ENCODE measurements at regions not wholly inside any gene's neighbourhood (a gene's known extent, or its start where the extent isn't known, plus 50 kb on each side); places are given as distances from the start of the nearest gene placed in this dataset.
A peak's percentile ranks its signal among the peaks of the same experiment; 100 is the strongest.

DNA sequence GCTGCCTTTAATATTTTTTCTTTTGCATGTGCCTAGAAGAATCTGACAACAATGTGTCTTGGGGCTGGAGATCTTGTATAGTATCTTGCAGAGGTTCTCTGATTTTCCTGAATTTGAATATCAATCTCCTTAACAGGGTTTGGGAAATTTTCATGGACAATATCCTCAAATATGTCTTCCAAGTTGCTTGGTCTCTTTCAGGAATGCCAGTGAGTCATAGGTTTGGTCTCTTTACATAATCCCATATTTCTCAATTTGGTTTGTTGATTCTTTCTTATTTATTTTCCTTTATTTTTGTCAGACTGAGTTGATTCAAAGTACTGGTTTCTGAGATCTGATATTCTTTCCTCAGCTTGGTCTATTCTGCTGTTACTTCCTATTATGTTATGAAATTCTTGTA, 208.7 kb upstream of the GLI3 start:
- no peak for DNase-seq (ENCODE audit: low read depth)

DNA sequence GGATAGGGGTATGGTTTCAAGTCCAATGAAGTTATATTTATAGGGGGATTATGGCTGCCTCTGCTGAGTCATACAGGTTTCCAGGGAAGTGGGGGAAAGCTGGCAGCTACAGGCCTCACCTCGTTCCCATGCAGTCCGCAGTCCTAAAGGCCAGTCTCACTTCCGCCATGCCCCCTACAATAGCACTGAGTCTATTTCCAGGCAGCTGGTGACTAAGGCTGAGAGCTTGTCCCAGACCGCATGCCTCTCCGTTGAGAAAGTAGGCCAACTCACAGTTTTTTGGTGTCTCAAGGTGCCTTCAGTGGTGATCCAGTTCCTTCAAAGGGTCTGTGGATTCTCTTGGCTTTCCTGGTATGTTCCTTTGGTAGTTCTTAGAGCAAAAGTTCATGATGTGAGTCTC, 203.9 kb upstream of the GLI3 start:
- no peak for DNase-seq (ENCODE audit: low read depth)

DNA sequence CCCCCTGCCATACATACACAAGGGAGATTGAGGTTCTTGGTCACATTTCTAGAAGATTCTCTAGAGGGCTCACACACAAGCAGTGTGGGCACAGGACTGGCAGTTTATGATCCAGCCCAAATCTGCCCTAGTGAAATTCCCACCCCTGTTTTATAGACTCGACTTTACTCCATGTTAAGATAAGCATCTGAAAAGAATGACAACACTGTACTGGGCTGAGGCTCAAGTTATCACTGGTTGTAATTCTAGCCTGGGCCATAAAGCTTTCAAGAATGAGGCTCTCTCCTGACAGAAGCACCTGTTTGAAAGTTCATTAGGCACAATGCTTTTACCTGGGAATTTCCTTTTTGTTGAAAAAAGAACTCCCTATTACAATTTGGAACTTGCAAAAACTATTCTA, 195.6 kb upstream of the GLI3 start:
- DNase-seq (ENCODE audit: low read depth) = no peak

DNA sequence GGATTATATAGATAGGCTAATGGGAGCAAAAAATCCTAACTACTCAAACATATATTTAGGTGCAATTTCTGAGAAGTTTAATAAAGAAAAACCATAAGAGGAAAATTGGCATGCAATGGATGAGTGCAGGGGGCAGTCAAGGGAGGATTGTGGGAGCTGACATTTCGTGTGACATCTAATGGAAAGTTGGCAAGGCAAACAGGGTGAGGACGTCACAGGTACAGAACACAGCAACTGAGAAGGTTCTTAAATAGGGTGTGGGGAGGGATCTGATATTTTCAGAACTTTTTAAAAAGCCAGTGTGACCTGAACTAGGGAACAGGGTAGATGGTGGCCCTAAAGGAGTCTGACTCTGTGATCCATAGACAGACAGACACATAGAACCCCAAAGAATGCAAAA, 194.9 kb upstream of the GLI3 start:
- DNase-seq (ENCODE audit: low read depth) = no peak

DNA sequence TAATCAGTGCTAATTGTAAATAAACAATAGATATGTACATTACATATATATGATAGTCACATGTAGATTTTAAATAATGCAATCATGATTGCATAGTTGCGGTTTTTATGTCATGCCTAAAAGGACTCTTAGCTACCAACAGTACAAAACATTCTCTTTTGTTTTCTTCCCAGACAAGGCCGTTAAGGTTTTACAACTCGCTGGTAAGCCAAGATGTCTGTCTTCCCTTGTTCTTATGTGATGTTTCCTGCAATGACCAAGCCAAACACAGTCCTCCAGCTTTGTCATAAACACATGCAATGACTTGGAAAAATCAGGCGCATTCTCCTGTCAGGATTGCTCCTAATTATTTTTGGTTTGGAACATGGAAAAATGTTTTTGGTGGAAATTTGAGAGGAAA, 192.3 kb upstream of the GLI3 start:
- no peak for DNase-seq (ENCODE audit: low read depth)

DNA sequence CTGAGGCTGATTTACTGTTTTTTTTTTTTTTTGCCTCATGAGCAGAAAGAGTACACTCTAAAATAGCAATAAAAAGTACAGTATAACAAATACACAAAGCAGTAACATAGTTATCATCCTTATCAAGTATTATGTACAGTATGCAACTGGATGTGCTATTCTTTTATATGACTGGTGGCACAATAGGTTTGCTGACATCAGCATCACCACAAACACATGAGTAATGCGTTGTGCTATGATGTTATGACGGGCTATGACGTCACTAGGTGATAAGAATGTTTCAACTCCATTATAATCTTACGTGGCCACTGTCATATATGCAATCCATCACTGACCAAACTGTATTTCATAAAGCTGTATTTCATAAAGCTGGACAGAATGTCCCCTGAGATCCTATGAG, 189.2 kb upstream of the GLI3 start:
- DNase-seq (ENCODE audit: low read depth) = no peak

DNA sequence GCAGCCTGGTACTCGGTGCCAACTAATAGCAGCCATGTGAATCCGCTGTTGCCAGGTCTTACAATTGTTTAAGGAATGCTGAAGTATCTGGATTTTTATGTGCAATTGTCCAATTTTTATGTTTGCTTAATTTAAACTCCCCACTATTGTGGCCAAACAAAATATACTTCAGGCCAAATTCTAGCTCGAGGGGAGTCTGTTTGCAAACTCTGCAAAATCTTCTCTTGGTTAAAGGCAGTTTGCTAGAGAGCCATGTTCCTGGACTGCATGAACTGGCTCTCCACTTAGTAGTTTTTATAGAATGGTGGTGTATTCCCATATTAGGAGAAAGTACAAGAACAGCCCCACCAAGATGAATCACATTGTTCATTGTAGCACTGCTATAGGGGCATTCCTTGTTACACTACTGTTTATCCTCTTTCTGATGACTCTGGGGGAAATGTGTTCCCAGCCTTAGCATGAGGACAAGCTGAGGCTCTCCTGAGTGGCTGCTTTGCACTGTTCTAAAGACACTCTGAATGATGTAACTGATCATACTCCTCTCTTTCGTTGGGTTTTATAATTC, 178.0 kb upstream of the GLI3 start:
- no peak for DNase-seq (ENCODE audit: low read depth)

DNA sequence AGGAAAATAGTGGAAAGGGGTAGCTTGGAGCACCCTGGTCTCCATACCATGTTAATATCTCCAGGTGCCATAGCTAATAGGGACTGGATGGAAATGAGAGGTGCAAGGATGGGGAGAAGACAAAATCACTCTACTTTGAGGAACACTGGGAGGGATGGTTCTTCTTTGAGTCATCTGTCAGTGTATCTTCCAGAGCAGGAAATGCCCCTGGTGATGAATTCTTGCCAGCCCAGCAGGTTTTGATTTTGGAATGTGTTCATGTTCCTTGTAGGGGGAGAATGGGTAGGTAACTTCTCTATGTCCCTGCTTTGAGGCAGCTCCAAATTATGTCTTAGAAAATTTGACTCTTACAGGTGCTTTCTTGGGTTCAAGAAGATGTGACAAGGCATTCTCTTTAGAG, 177.0 kb upstream of the GLI3 start:
- no peak for DNase-seq (ENCODE audit: low read depth)

DNA sequence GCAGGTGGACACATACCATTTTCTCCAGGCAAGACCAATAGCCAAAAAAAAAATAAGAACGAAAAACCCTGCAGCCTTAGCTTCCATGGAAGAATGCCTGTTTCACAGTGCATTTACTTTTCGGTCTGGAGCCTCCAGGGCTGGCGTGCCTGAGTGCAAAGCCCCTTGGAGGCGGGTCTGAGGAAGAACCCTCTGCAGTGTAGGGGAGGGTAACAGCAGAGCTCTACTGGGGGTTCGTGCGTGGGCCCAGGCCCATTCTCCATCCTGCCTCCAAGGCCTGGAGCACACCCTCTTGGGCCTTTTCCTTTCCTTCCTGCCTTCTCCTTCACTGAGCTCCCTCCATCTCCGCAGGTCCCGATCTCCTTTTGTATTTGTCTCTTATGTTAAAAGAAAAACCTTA, 172.3 kb upstream of the GLI3 start:
- no peak for DNase-seq (ENCODE audit: low read depth)

DNA sequence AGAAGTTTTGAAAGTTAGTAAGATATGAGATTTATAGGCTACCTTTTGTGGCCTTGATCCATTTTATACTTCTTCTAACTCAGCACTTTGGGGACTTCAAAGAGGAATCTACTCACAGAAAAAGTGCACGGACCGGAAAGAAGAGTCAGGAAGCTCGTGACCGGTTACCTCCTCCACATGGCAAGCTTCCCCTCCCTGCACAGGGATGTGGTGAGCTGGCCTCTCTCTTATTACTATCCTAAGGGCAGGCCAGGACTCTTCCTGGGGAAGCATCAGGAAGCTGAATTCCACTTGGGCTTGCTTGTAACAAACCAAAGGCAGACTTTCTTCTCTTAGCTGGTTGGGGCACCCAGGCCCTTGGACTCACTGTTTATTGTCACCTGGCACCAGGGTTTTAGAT, 170.8 kb upstream of the GLI3 start:
- DNase-seq (ENCODE audit: low read depth) = no peak

DNA sequence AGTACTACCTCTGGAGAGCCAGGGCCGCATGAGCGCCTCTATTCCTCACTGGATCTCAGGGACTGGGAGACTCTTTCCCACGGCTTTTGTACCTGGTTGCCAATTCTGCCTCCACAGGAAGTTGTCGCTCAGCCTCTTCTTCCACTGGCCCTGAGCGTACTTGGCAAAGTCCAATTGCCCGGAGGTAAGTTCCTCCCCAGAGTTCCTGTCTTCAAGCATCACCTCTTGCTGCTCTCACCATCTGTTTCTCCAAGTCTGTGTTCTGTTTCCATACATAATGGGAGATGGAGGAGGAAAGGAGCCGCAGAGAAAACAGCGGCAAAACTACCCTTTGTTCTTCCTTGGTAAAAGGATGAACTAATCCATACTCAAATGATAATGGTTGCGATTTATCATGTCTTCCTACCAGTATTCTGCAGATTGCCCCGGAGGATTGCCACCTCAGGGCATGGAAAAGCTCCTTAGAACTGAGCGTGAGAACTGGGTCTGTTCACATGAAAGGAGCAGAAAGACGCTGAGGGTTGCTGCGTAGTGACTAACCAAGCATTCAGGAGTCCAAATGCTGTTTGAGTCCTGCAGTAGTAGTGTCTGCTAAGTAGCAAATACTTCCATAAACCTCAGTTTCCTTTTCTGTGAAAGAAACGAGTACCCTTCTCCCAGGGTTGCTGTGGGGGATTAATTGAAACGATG, 170.2 kb upstream of the GLI3 start:
- no peak for DNase-seq (ENCODE audit: low read depth)

DNA sequence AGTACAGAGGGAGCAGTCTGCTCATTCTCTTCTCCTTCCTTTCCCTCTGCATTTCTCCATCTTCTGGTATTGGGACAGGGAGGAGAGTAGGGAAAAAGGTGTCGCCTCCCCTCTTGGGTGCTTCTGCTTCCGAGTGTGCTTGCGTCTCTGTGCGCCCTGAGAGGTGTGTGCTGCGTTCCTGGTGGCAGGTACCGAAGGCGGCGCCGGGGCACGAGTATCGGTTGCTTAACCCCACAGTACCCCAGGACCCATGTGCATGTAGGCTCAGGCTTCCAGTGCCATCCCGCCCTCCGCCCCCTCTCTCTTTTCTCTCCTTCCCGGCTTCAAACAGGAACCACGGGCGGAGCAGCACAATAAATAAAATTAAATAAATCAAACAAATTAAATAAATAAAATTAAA, 169.3 kb upstream of the GLI3 start:
- DNase-seq (ENCODE audit: low read depth) = no peak

DNA sequence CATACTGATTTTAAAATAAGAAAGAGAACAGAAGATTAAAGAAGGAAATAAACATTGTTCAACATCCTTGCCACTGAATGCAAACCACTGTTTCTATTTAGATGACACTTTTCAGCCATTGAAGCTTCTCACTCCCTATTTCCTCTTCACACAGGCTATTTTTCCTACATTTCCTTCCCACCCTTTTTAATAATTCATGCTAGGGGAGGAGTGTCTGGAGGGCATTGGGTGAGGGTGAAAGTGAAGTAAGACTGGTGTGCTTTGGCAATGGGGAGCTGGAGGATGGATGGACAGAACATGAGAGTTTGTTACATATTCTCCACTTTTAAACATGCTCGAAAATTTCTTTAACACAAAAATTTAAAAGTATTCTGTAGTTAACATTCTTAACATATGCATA, 168.8 kb upstream of the GLI3 start:
- no peak for DNase-seq (ENCODE audit: low read depth)

DNA sequence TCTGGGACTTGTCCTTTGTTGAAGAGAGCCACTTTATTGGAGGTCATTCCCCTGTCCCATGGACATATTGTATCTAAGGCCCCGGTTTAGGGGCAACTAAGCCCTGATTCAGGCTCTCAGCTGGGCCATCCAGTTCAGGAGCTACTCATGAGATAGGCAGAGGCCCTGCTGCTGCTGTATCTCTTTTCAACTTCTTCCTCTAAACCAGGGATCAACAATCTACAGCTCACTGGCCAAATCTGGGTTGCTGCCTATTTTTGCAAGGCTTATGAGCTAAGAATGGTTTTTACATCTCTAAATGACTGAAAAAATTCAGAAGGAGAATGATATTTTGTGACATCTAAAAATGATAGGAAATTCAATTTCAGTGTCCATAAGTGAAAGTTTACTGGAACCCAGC, 166.8 kb upstream of the GLI3 start:
- no peak for DNase-seq (ENCODE audit: low read depth)

DNA sequence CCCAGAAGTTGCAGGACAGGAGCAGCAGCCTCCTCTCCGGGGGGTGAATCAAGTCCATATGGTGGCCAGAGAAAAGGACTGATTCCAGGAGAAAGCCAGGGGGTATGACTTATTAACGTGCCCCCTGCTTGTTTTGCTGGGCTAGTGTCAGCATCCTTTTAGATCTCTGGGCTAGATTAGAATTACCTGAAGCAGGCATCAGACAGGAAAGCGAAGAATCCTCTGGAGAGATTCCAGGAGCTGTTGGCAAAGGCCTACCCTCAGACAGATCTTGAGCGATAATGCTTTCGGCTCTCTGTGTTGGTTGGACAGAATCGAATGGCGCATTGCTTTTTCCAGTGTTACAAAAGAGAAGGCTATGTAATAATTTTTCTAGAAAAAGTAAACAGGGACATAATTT, 164.0 kb upstream of the GLI3 start:
- DNase-seq (ENCODE audit: low read depth) = no peak

DNA sequence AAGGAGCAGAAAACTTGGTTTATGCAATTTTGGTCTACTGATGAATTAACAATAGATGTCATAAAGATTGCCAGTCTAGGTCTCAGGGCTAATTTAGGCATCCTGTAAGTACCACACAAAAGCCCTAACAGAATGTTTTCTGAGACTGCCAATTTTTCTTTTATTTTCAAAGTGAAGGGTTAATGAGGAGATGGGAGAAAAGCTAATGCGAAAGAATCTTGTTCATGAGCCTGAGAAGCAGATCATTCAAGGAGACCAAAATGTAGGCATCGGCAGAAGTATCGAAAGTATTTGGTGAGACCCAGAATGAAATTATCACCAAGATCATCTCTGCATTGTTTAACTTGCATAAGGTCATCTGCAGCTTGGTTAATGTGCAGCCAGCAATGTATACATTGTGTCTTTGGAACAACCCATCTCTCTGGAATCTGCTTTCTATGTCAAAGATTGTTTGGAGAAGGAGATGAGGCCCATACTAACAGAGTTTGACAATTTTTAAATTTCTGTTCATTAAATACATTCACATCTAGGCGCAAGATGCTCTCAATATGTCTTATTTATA, 163.3 kb upstream of the GLI3 start:
- DNase-seq (ENCODE audit: low read depth) = no peak

DNA sequence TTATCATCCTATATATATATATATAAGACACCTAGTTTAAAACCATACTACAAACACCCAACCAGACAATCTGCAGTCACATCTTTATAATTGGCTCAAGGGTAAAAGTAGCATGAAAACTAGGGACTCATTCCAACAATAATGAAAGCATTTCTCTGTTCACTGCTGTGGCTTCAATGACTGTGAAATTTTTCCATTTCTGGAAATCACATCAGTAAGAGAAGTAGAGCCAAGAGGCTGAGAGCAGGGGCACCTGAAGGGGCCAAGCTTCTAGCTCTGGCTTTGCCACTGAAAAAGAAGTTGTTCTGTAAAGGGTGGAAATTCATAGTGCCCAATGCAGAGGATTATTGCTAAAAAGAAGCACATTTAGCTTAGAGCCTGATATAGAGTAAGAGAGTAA, 158.6 kb upstream of the GLI3 start:
- no peak for DNase-seq (ENCODE audit: low read depth)

DNA sequence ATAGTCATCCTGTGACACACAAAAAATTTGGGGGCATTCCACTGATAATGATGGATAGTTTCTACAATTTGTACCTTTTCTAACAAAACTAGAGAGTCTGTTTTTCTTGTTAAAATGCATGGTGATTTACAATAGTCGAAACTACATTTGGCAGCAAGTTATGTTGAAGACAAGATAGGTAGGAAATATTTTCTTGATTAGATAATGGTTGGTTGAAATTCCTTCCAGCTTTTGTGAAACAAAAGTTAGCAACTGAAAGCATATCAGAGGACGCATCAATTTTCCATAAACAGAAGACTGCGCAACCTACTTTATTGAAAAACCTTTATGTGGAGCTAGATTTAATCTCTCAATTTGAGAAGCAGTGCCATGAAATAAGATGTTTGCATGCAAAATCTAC, 155.8 kb upstream of the GLI3 start:
- DNase-seq (ENCODE audit: low read depth) = no peak

DNA sequence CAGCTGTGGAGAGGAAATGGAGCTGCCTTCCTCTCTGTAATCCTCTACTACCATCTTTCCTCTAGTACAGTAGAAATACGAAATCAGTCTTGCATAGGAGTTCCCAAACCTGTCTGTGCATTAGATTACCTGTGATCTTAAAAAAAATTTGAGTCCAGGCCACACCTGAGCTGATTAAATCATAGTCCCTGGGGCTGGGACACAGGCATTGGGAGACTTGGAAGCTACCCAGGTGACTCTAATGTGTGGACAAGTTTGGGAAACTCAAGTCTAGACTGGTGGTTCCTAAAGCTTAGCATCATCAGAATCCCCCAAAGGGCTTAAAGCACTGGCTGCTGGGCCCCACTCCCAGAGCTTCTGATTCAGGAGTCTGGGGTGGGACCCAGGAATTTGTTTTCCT, 152.7 kb upstream of the GLI3 start:
- DNase-seq (ENCODE audit: low read depth) = no peak

DNA sequence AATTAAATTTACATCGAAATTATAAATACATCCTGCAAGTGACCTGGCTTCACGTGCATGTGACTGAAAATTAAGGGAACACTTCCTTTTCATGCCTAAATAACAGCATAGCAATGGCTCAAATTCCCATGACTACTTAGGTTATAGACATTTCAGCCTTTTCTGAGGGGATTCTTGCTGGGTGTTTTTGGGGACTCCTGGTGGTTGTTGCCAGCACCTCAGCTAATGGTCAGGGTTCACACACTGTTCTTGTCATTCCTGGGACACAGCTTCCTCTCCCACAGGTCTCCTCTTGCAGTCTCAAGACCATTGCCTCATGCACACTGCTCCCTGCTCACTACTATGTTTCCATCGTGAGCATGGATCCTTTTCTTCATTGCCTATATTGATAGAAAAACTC, 148.9 kb upstream of the GLI3 start:
- DNase-seq (ENCODE audit: low read depth) = no peak

DNA sequence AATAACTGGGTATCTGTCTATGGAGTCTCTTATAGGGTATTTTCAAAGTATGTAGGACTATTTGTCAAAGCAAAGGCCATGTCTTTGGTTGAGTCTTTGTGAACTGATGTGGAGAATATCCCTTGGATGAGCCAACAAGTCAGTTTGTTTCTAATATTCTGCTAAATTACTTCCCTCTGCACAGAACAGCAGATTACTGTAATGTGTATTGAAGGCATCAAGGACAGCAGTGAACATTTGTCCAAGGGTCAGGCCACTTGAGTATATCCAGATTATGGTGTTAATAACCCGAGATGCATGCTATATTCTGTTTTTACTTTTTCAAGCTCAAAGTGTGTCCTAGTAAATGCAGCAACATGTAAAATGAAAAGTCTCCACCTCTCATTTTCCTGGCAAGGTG, 144.2 kb upstream of the GLI3 start:
- DNase-seq (ENCODE audit: low read depth) = no peak

DNA sequence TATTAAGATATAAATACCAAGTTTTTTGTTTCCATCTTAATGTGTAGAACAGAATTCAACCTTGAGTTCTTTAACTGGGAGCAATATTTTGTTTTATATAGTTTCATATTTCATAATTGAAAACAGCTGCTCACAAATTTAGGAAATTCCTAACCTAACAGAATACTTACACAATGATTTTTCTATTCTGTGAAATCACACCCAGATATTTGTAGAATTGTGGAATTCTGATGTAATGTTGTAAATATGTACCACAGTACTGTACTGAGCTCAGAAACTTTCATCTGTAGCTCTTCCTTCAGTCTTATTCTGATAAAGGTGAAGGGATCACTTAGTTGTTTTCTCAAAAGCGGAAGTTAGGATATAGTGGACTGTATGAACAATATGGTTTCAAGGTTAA, 143.4 kb upstream of the GLI3 start:
- DNase-seq (ENCODE audit: low read depth) = peak; percentile 32

DNA sequence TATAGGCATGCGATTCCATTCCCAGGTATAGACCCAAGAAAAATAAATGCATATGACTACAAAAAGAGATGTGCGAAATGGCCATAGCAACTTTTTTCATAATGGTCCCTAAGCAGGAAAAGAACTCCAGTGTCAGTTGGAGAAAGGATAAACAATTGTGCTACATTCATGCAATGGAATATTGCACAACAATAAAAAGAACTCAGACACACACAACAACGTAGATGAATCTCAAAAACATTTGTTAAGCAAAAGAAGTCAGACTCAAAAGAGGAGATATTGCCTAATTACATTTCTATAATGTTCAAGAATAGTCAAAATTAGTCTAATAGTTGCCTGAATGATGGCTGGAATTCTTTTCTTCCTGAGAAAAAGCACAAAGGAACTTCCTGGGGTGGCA, 141.1 kb upstream of the GLI3 start:
- no peak for DNase-seq (ENCODE audit: low read depth)

DNA sequence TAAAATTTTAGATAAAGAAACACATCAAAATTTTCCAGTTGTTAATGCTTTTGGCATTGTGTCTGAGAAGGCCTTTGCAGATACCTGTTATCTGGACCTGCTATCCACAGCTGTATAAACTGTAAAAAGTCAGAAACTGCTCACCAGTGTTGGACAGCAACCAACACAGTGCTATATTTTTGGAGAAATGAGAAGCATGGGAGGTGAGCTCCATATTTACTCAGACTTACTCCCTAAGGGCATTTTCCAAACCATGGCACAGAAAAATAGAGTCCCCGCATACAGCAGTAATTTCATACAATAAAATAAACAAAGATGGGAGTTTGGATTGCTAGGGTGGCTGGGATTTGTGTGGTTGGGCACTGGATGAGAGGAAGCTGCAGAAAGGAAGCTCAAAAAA, 136.3 kb upstream of the GLI3 start:
- no peak for DNase-seq (ENCODE audit: low read depth)

All from GM04503 (cell line).